ENCODE measurements at regions not wholly inside any gene's neighbourhood (a gene's known extent, or its start where the extent isn't known, plus 50 kb on each side); places are given as distances from the start of the nearest gene placed in this dataset.
A peak's percentile ranks its signal among the peaks of the same experiment; 100 is the strongest.

DNA sequence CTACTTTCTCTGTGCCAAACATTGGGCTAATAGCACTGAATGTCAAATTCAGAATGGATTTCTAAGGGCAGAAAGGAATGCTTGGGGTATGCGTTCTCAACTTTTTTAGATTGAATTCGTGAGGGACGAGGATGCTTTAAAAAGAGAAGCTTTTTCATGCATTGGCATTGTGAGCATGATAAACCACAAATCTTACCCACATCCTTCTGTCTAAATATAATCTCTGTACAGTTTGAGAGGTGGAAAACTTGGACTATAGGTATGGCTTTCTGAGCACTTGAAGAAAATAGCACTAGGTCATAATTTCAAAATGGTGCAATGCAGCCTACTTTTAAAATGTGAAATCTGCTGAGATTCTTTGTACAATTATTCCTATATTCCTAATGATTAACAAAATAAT, 71.4 kb upstream of the HHIP start:
- DNase-seq (ENCODE audit: low spot score) = no peak

DNA sequence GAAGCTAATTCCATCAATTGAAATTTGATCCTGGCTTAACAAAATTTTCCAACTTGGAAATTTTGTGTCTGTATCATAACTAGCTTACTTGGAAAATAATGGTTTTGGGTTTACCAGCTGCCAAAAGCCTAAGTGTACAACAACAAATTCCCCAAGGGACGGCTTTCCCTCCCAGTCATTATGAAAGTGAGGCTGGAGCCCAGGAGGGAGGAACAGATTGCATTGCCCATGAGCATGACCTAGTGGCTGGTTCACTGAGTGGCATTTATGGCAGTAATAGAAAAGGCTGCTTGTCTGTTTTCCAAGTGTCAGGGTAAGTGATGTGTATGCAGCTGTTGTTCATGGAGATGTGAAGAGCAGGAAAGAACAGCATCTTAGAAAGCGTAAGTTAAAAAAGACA, 70.8 kb upstream of the HHIP start:
- peak; percentile 87 for DNase-seq (ENCODE audit: low spot score)

DNA sequence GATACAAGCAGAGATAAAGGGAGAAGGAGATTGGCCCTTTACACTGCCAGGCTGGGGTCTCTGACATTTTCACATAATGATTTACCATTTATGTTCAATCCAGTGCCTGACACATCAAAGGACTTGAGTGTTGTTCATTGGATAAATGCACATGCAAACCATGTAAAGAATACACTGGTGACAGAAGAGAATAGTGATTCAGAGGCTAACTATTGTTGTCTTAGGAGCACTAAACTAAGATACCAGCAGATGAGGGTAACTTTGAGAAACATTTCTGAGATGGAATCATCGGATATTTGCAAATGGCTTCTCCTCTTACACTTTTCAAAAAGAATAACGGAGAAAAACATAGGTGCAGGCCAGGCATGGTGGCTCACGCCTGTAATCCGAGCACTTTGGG, 67.3 kb upstream of the HHIP start:
- DNase-seq (ENCODE audit: low spot score) = no peak

DNA sequence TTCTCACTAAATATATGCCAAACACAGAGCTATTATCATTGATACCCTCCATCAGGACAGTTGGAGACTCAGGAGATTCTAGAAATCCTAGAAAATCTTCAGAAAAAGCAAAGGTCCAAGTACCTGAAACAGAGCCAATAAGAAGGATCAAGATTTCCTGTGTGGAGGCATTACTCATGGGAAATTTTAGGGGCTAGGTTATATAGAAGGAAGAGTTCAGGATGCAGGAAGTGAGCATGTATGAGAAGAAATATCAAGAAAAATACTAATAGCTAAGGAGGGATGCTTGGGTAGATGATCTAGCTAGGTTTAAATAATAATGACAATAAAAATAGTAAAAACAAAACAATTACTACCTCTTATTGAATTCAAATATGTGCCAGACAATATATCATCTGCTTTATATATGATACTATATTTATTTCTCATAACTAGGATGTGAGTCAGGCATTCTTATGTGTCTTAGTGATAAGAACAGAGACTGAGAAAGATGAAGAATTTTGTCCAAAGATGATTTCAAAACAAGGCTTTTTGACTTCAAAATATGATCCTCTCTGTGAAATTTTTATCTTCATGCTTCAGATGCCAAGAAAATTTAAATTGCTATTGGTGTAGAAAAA, 66.4 kb upstream of the HHIP start:
- DNase-seq (ENCODE audit: low spot score) = no peak

GRCh38 chr4:144580430-144580829, 65.5 kb upstream of the HHIP start:
- no peak for DNase-seq (ENCODE audit: low spot score)

GRCh38 chr4:144582105-144582850, 63.7 kb upstream of the HHIP start:
- no peak for DNase-seq (ENCODE audit: low spot score)

DNA sequence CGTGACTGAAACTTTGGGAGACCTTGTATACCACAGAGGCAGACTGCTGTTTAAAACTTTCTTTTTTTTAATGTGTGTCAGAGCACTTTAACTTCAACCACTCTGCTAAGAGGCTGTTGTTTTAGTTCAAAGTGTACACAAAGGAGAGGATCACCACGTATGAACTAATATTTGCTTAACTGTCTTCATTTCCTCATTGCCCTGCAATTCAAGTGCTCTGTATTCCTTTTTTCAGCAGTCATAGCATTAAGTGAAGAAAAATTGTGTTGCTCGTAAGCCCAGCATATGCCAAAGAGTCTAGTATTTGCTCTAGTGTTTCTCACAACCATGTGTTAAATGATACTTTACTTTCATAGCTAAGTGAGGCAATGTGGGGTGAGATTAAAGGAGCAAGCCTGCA, 63.0 kb upstream of the HHIP start:
- no peak for DNase-seq (ENCODE audit: low spot score)

DNA sequence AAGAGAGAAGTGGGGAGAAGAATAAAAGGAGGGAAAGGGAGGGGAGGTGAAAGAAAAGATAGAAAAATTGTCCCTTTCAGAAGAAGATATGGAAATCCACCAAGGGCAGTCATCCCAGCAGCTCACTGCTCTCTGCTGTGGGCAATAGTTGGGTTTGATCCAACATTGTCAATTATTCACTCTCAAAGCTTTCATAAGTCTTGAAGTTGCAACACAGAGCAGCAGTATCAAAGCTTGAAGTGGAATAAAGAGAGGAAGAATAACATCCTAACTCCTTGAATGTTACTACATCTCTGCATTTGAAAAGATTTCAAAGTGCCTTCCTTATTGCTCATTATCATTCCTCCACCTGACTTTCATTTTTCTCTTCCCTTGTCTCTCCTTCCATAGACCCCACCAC, 62.3 kb upstream of the HHIP start:
- peak; percentile 40 for DNase-seq (ENCODE audit: low spot score)

- DNase-seq (ENCODE audit: low spot score) = no peak
Measured at GRCh38 chr4:144584428-144584827, 61.5 kb upstream of the HHIP start.

- no peak for DNase-seq (ENCODE audit: low spot score)
Measured at GRCh38 chr4:144589512-144589911, 56.4 kb upstream of the HHIP start.

GRCh38 chr4:144590020-144590419, 55.9 kb upstream of the HHIP start:
- no peak for DNase-seq (ENCODE audit: low spot score)

GRCh38 chr4:144591401-144591800, 54.6 kb upstream of the HHIP start:
- DNase-seq (ENCODE audit: low spot score) = no peak

- DNase-seq (ENCODE audit: low spot score) = no peak
Measured at GRCh38 chr4:144592264-144592663, 53.7 kb upstream of the HHIP start.

DNA sequence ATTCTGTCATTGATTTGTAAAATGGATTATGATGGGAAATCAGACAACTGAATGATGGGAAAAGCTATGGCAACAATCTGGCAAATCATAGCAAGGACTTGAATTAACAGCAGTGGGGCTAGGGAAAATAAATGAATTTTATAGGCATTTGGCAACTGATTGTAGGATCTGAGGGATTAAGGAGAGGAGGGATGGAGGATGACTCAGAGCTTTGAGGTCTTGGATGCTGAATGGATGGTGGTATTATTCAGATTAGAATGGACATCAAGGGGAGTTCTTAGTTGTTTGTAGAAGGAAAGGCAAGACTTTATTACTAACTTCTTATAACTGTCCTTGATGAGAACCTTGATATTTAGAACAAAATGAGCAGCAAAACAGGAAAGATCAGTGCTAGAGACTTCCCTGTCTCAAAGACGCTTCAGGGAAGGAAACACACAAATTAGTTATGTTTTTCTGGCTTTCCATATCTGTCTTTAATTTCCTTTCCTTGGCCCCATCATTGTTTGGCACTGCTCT, 51.4 kb upstream of the HHIP start:
- no peak for DNase-seq (ENCODE audit: low spot score)

DNA sequence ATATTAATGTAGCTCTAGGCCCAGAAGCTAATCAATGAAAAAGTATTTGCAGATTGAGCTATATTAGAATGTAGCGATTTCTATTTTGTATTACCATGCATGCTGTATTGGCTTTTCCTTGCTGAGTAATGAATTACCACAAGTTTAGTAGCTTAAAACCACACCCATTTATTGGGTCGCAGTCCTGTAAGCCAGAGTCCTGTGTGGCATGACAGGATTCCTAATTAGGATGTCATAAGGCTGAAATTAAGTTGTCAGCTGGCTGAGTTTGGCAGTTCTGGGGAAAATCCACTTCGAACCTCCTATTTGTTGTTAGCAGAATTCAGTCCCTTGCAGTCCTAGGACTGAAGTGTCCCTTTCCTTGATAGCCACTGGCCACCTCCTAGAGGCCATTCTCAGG, 50.3 kb upstream of the HHIP start:
- DNase-seq (ENCODE audit: low spot score) = no peak
